GM12878 (cell line): ENCODE measurements at regions not wholly inside any gene's neighbourhood (a gene's known extent, or its start where the extent isn't known, plus 50 kb on each side); places are given as distances from the start of the nearest gene placed in this dataset.

Experiments
- ATAC-seq: fragments of 200-7000 bp; cut with Tn5 transposase; 3 replicates; pipeline ENCODE4 v1.9.1; 2020; ENCODE audit warnings: mild to moderate bottlenecking, moderate library complexity
- BruUV-seq: library from RNA; stranded (reverse); fragments of 400-500 nt; replicated peaks from 2 replicates; lab custom pipeline; 2021; lab: Mats Ljungman, UMichigan
- CTCF ChIA-PET: fragments of 300-600 bp; sonication (Branson Sonifier 250); formaldehyde crosslinking; extraction: SDS; loops from one replicate; lab custom pipeline; 2021; ENCODE audit warnings: inconsistent platforms; lab: Yijun Ruan, JAX
- POLR2A ChIA-PET: fragments of 350-600 bp; formaldehyde crosslinking; extraction: SDS; loops from one replicate; lab custom pipeline; 2021; ENCODE audit warnings: inconsistent platforms; lab: Charles Lee
- RAD21 ChIA-PET: fragments of 300-600 bp; sonication (Branson Sonifier 250); formaldehyde crosslinking; loops from one replicate; lab custom pipeline; 2023; ENCODE audit warnings: antibody characterized with exemption; ENCODE audit not compliant: unreplicated experiment; lab: Charles Lee
- SMC1A ChIA-PET: fragments of 300-600 bp; sonication (Branson Sonifier 250); formaldehyde crosslinking; loops from one replicate; lab custom pipeline; 2023; ENCODE audit not compliant: unreplicated experiment, uncharacterized antibody; lab: Charles Lee
- DNase-seq: peaks from one replicate; pipeline ENCODE4 v3.0.0-alpha.2; 2011; ENCODE audit warnings: low read depth, low spot score
- FAIRE-seq: peaks from 3 replicates; lab custom pipeline; 2011; peaks lifted over from hg19 to GRCh38; lab: Jason Lieb, UNC
- H2AFZ ChIP-seq: 2 replicates; pipeline ENCODE4 v1.6.0; 2011; ENCODE audit warnings: low read depth, low read length, control low read depth; ENCODE audit not compliant: control insufficient read depth
- H3K27ac ChIP-seq: 2 replicates; pipeline ENCODE4 v1.5.1; 2011; ENCODE audit warnings: control low read depth; ENCODE audit not compliant: control insufficient read depth, insufficient read depth
- H3K27me3 ChIP-seq, 2 experiments: replicated peaks in 1 of 2; 2 replicates each; pipeline versions ENCODE4 v1.6.0 to v1.6.1; 2011; ENCODE audit warnings: low read length in 1 of 2; ENCODE audit not compliant: control insufficient read depth in 2 of 2, insufficient read depth in 2 of 2
- H3K36me3 ChIP-seq, 2 experiments: 2 replicates each; pipeline ENCODE4 v1.5.1; 2011; ENCODE audit warnings: low read length in 1 of 2; ENCODE audit not compliant: control insufficient read depth in 2 of 2, insufficient read depth in 2 of 2
- H3K4me1 ChIP-seq: 2 replicates; pipeline ENCODE4 v1.6.1; 2011; ENCODE audit warnings: mild to moderate bottlenecking, low read length, moderate library complexity, mixed read lengths; ENCODE audit not compliant: control insufficient read depth, insufficient read depth
- H3K4me2 ChIP-seq: 2 replicates; pipeline ENCODE4 v1.6.0; 2011; ENCODE audit warnings: control low read depth; ENCODE audit not compliant: control insufficient read depth, insufficient read depth
- H3K4me3 ChIP-seq: fragments of 200-600 bp; sonication (generic); 2 replicates; pipeline ENCODE4 v1.5.1; 2016
- H3K79me2 ChIP-seq: 2 replicates; pipeline ENCODE4 v1.6.0; 2011; ENCODE audit warnings: low read length; ENCODE audit not compliant: control insufficient read depth, insufficient read depth
- H3K9ac ChIP-seq: 2 replicates; pipeline ENCODE4 v1.8.0; 2011; ENCODE audit warnings: low read length, control low read depth, mixed read lengths; ENCODE audit not compliant: control insufficient read depth, insufficient read depth
- H3K9me3 ChIP-seq: replicated peaks from 3 replicates; pipeline ENCODE4 v1.5.1; 2011; ENCODE audit warnings: mild to moderate bottlenecking, low read length; ENCODE audit not compliant: control insufficient read depth, insufficient read depth
- H4K20me1 ChIP-seq: 2 replicates; pipeline ENCODE4 v1.6.0; 2011; ENCODE audit not compliant: control insufficient read depth, insufficient read depth
- ATF3 ChIP-seq: IDR thresholded peaks from 2 replicates; pipeline ENCODE4 v1.6.1; 2011; ENCODE audit warnings: low read depth, mild to moderate bottlenecking, low read length, moderate library complexity, borderline replicate concordance; ENCODE audit errors: extremely low read depth
- CHD4 ChIP-seq: fragments of 200-600 bp; sonication (generic); IDR thresholded peaks from 2 replicates; pipeline ENCODE4 v1.6.1; 2016; ENCODE audit warnings: mild to moderate bottlenecking
- ESRRA ChIP-seq: IDR thresholded peaks from 2 replicates; pipeline ENCODE4 v1.6.1; 2012; ENCODE audit warnings: mild to moderate bottlenecking, low read length, improper control_type of control experiment
- EZH2 ChIP-seq: IDR thresholded peaks from 2 replicates; pipeline ENCODE4 v1.6.1; 2012; ENCODE audit warnings: low read depth, mild to moderate bottlenecking, control low read depth, inconsistent platforms, low read length, borderline replicate concordance; ENCODE audit not compliant: control insufficient read depth
- FOS ChIP-seq: IDR thresholded peaks from 3 replicates; pipeline ENCODE4 v1.6.1; 2011; ENCODE audit warnings: borderline replicate concordance; ENCODE audit not compliant: insufficient read length; ENCODE audit errors: extremely low read depth
- FOXK2 ChIP-seq: fragments of 450-650 bp; IDR thresholded peaks from 2 replicates; pipeline ENCODE4 v1.6.1; 2017; ENCODE audit warnings: mild to moderate bottlenecking, moderate library complexity
- RAD51 ChIP-seq: fragments of 450-650 bp; IDR thresholded peaks from 2 replicates; pipeline ENCODE4 v1.6.1; 2016; ENCODE audit warnings: moderate library complexity, mild to moderate bottlenecking, inconsistent platforms
- SKIL ChIP-seq: fragments of 450-650 bp; IDR thresholded peaks from 2 replicates; pipeline ENCODE4 v1.6.1; 2017; ENCODE audit warnings: mild to moderate bottlenecking, low read depth, inconsistent platforms; ENCODE audit not compliant: poor library complexity, severe bottlenecking
- TCF7 ChIP-seq: IDR thresholded peaks from 2 replicates; pipeline ENCODE4 v1.6.1; 2014; ENCODE audit warnings: antibody characterized with exemption, borderline replicate concordance
- WGBS: methylation state at CpG from one replicate; pipeline ENCODE4 v1.1.6; 2016; ENCODE audit warnings: low lambda C conversion rate; ENCODE audit not compliant: insufficient replicate concordance, insufficient coverage; ENCODE audit errors: missing lambda C conversion rate; 5-methylcytosine and 5-hydroxymethylcytosine counted together
- in situ Hi-C: fragments of 300-500 bp; cut with MboI; formaldehyde crosslinking; loops from 9 replicates; pipeline ENCODE4 v1.14.3; 2018; ENCODE audit warnings: mixed read lengths
- intact Hi-C: fragments of 100-400 bp; cut with micrococcal nuclease; formaldehyde crosslinking; loops from one replicate; pipeline ENCODE4 v1.14.2; 2022; ENCODE audit not compliant: unreplicated experiment

GRCh38 chr5:57832875-57833274 lies 350.3 kb upstream of the ACTBL2 start (continued):
- TF ChIP-seq ATF3: no peak
- TF ChIP-seq, all 136 proteins: peak for 0

GRCh38 chr5:57831932-57832331 lies 349.3 kb upstream of the ACTBL2 start:
- WGBS: 50% methylated on average over 2 of the region's 2 CpGs
- no peak for DNase-seq
- Histone ChIP-seq H4K20me1 (no peaks in the 10 kb centered on the region), H3K4me3 (no peak overlapping the region), H3K9me3 (no peaks in the 10 kb centered on the region; the same call in 2 of the 3 replicates), H3K36me3 (no peaks in the 10 kb centered on the region), H3K4me2 (no peak overlapping the region), H3K27ac (no peak overlapping the region), H3K4me1 (no peaks in the 10 kb centered on the region), H3K9ac (no peak overlapping the region), H3K27me3 (no peaks in the 10 kb centered on the region; a peak in 1 of 4 replicates), H3K79me2 (no peaks in the 10 kb centered on the region), H2AFZ (no peak overlapping the region)
- intact Hi-C loops (no loop called here), in situ Hi-C loops (no loop called here)
- POLR2A ChIA-PET: no interaction called here
- SMC1A ChIA-PET: no interaction called here
- RAD21 ChIA-PET: no interaction called here
- no peak for FAIRE-seq
- no peak for ATAC-seq
- no TSS peak for BruUV-seq
- CTCF ChIA-PET: no interaction called here
- TF ChIP-seq CHD4 (no peak), EZH2 (no peak), ESRRA (no peak), TCF7 (no peak), FOXK2 (no peak), FOS (no peak), SKIL (no peak), RAD51 (no peak)
